ENCODE measurements at regions not wholly inside any gene's neighbourhood (a gene's known extent, or its start where the extent isn't known, plus 50 kb on each side); places are given as distances from the start of the nearest gene placed in this dataset.

GRCh38 chr6:130681028-130681427, 146.2 kb upstream of the SMLR1 start:
- TF ChIP-seq CTCF (conservative IDR thresholded peaks at IDR 0.05; ENCODE audit: low read depth, low read length), result no peak
- DNase-seq (ENCODE audit: low read depth), result no peak
- H3K4me3 ChIP-seq (ENCODE audit: low read depth, low read length), result no peak overlapping the region

GRCh38 chr6:130682066-130682465, 145.1 kb upstream of the SMLR1 start:
- no peak overlapping the region for H3K4me3 ChIP-seq (ENCODE audit: low read depth, low read length)
- TF ChIP-seq CTCF (conservative IDR thresholded peaks at IDR 0.05; ENCODE audit: low read depth, low read length), result no peak

DNA sequence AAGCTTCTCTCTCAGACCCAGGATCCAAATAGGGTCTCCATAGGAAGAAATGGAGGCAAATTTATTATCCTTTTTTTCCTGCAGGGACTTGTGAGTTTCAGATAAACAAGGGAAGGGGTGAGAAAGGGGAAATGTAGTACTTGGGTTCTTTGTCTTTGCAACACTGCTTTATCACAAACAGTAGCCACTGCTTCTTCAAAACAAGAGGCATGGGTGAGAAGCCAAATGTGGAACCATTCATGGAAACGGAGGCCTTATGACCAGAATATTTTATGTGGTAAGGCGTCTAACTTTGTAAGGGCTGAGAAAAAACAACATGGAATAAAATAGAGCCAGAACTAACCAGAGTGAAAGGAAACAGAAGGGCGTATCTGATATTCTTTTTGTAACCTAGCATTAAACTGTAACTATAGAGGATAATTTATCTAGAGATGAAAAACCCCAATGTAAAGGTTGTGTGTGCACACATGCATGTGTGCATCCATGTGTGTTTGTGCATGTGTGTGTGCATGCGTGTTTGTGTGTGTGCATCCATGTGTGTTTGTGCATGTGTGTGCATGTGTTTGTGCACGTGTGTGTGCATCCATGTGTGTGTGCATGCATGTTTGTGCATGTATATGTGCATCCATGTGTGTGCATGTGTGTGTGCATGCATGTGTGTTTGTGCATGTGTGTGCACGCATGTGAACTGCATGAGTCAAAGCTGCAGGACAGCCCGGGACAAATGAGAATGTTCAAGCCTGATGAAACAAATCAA, 143.3 kb upstream of the SMLR1 start:
- no peak for DNase-seq (ENCODE audit: low read depth)
- H3K4me3 ChIP-seq (ENCODE audit: low read depth, low read length), result no peak overlapping the region
- no peak for TF ChIP-seq CTCF (conservative IDR thresholded peaks at IDR 0.05; ENCODE audit: low read depth, low read length)

More at GRCh38 chr6:130682066-130682465, 145.1 kb upstream of the SMLR1 start:
- DNase-seq (ENCODE audit: low read depth), result no peak

DNA sequence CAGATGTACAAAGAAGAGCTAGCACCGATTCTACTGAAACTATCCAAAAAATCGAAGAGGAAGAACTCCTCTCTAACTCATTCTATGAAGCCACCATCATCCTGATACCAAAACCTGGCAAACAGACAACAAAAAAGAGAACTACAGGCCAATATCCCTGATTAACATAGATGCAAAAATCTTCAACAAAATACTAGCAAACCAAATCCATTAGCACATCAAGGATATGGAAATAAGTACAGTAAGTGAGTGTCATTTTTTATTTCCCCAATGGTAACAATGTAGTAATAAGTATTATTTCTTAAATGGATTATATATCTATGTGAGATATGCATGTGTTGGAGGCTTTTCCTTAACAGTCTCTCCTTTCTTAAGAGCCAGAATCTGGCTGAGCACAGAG, 134.5 kb upstream of the SMLR1 start:
- no peak for TF ChIP-seq CTCF (conservative IDR thresholded peaks at IDR 0.05; ENCODE audit: low read depth, low read length)
- no peak overlapping the region for H3K4me3 ChIP-seq (ENCODE audit: low read depth, low read length)
- no peak for DNase-seq (ENCODE audit: low read depth)

- no peak for TF ChIP-seq CTCF (conservative IDR thresholded peaks at IDR 0.05; ENCODE audit: low read depth, low read length)
- DNase-seq (ENCODE audit: low read depth), result no peak
- no peak overlapping the region for H3K4me3 ChIP-seq (ENCODE audit: low read depth, low read length)
Measured at GRCh38 chr6:130693944-130694343, 133.3 kb upstream of the SMLR1 start.

DNA sequence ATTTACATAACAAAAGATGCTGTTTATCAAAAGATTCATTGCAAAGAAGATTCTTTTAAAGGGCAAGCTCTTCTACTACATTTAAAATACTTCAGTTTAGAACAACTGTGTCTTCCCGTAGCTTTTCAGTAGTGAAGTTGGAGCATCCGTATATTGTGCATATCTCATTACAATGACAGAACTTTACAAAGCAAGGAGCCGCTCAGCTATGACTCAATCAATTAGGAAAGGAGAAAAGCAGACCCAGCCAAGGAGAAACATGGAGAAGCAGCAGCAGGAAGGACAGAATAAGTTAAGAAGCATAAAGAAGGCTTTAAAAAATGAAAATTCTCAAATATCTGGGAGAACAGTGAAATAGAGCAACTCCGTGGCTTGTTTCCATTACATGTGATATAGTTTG, 132.6 kb upstream of the SMLR1 start:
- DNase-seq (ENCODE audit: low read depth), result no peak
- no peak for TF ChIP-seq CTCF (conservative IDR thresholded peaks at IDR 0.05; ENCODE audit: low read depth, low read length)

DNA sequence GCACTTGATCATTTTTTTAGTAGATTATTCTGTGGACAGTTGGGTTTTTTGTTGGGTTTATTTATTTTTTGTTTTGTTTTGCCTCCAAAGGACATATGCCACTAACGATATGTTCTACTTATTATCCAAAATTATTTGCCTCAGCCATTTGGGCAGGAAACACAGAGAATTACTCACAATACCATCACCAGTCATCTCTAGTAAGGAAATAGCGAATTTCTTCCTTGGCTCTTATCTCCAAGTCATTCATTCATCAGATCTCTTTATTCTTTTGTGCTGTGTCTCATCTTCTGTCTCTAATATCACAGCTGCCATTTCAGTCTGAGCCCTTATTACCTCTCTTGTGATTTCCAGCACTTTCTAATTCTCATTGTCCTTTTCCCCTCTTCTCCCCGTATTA, 130.4 kb upstream of the SMLR1 start:
- H3K4me3 ChIP-seq (ENCODE audit: low read depth, low read length), result no peak overlapping the region
- DNase-seq (ENCODE audit: low read depth), result no peak
- no peak for TF ChIP-seq CTCF (conservative IDR thresholded peaks at IDR 0.05; ENCODE audit: low read depth, low read length)

More for the DNA sequence above, 132.6 kb upstream of the SMLR1 start:
- no peak overlapping the region for H3K4me3 ChIP-seq (ENCODE audit: low read depth, low read length)
